Skeletal muscle tissue (tissue), 3 donors: ENCODE measurements at regions not wholly inside any gene's neighbourhood (a gene's known extent, or its start where the extent isn't known, plus 50 kb on each side); places are given as distances from the start of the nearest gene placed in this dataset.

Experiments
- H3K27ac ChIP-seq: one replicate; pipeline ENCODE4 v1.7.0; 2013; ENCODE audit warnings: mild to moderate bottlenecking, low read depth, low read length, inconsistent platforms
- H3K27me3 ChIP-seq, 3 donors: one replicate each; pipeline ENCODE4 v1.7.0; 2013; ENCODE audit warnings: low read length in 3 of 3; ENCODE audit not compliant: control insufficient read depth in 3 of 3, insufficient read depth in 3 of 3
- H3K36me3 ChIP-seq, 3 donors: one replicate each; pipeline ENCODE4 v1.7.0; 2013; ENCODE audit warnings: low read length in 3 of 3; ENCODE audit not compliant: control insufficient read depth in 3 of 3, insufficient read depth in 3 of 3
- H3K4me1 ChIP-seq, 3 donors: one replicate each; pipeline ENCODE4 v1.7.0; 2013; ENCODE audit warnings: low read length in 3 of 3, mild to moderate bottlenecking in 3 of 3; ENCODE audit not compliant: control insufficient read depth in 3 of 3, insufficient read depth in 3 of 3
- H3K4me3 ChIP-seq, 3 donors: one replicate each; pipeline ENCODE4 v1.7.0; 2013; ENCODE audit warnings: low read length in 3 of 3
- H3K9ac ChIP-seq, 3 donors: one replicate each; pipeline ENCODE4 v1.7.0; 2013; ENCODE audit warnings: low read length in 3 of 3, mild to moderate bottlenecking in 3 of 3, moderate library complexity in 2 of 3, low read depth in 1 of 3
- H3K9me3 ChIP-seq, 3 donors: one replicate each; pipeline ENCODE4 v1.7.0; 2013; ENCODE audit warnings: low read length in 3 of 3; ENCODE audit not compliant: control insufficient read depth in 3 of 3
- donor health status: Osteomylitis.

GRCh38 chr15:87731630-87732029 lies 524.9 kb downstream of the NTRK3 start:
- Histone ChIP-seq H3K9ac (no peak overlapping the region), H3K4me1 (no peaks in the 10 kb centered on the region), H3K27ac (no peak overlapping the region), H3K9me3 (no peaks in the 10 kb centered on the region), H3K36me3 (no peaks in the 10 kb centered on the region), H3K4me3 (no peak overlapping the region), H3K27me3 (no peaks in the 10 kb centered on the region)

- Histone ChIP-seq H3K9ac (no peak overlapping the region), H3K27me3 (no peaks in the 10 kb centered on the region), H3K9me3 (no peaks in the 10 kb centered on the region), H3K27ac (no peak overlapping the region), H3K36me3 (no peaks in the 10 kb centered on the region), H3K4me3 (no peak overlapping the region), H3K4me1 (no peaks in the 10 kb centered on the region)
These were observed 525.8 kb downstream of the NTRK3 start for GRCh38 chr15:87730706-87731105.

- Histone ChIP-seq H3K9me3 (no peaks in the 10 kb centered on the region), H3K36me3 (no peaks in the 10 kb centered on the region), H3K4me3 (no peak overlapping the region), H3K9ac (no peak overlapping the region), H3K27ac (no peak overlapping the region), H3K27me3 (no peaks in the 10 kb centered on the region), H3K4me1 (no peaks in the 10 kb centered on the region)
These were observed 527.5 kb downstream of the NTRK3 start for GRCh38 chr15:87728998-87729397.

- Histone ChIP-seq H3K9me3 (no peaks in the 10 kb centered on the region), H3K9ac (no peak overlapping the region), H3K27ac (no peak overlapping the region), H3K27me3 (no peaks in the 10 kb centered on the region), H3K4me3 (no peak overlapping the region), H3K36me3 (no peaks in the 10 kb centered on the region), H3K4me1 (peaks cover 4 to 17% (median 14%) of the 10 kb centered on the region in 3 donors)
These were observed 529.5 kb downstream of the NTRK3 start for GRCh38 chr15:87727073-87727472.

GRCh38 chr15:87724330-87724729 lies 532.2 kb downstream of the NTRK3 start:
- H3K27ac ChIP-seq: no peak overlapping the region
- H3K9ac ChIP-seq: no peak overlapping the region
- H3K4me1 ChIP-seq: peaks cover 4 to 17% (median 14%) of the 10 kb centered on the region in 3 donors
- no peaks in the 10 kb centered on the region for H3K9me3 ChIP-seq
- no peak overlapping the region for H3K4me3 ChIP-seq
- no peaks in the 10 kb centered on the region for H3K36me3 ChIP-seq
- no peaks in the 10 kb centered on the region for H3K27me3 ChIP-seq

DNA sequence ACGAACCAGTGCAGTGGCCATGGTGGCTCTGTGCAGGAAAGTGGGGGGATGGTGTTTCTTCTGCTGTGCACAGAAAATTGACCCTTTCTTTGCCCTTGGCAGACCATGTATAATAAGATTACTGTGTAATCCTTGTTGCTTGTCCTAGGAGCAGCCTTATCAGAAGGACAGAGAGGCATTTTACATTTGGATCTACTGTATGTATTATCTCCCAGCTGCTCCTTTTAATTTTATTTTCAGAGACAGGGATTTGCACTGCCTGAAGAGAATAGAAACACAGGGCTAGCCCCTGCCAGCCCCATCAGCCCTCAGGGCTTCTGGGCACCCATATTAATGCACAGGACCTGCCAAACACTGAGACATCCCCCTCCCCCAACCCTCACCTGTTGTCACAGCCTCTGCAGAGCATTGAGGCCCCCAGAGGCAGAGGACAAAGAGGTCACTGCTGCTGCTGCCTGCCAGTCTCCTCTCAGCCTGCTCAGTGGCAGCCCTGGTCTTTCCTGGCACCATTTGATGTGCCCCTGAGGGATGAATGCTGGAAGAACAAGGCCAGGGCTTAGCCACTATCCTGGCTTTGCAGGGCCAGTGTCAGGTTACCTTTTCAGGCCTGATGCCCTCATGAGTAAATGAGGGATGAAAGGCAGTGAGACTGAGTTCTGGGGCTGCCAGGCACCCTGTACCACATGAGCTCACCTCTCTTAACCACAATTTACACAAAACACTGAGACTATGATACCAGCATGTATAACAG lies 533.4 kb downstream of the NTRK3 start:
- no peaks in the 10 kb centered on the region for H3K9me3 ChIP-seq
- no peaks in the 10 kb centered on the region for H3K36me3 ChIP-seq
- H3K4me3 ChIP-seq: no peak overlapping the region
- peaks cover 4 to 17% (median 14%) of the 10 kb centered on the region in 3 donors for H3K4me1 ChIP-seq
- H3K9ac ChIP-seq: peak overlapping the region in 1 of 3 donors; percentile 36
- peak overlapping the region; percentile 52 for H3K27ac ChIP-seq
- no peaks in the 10 kb centered on the region for H3K27me3 ChIP-seq

DNA sequence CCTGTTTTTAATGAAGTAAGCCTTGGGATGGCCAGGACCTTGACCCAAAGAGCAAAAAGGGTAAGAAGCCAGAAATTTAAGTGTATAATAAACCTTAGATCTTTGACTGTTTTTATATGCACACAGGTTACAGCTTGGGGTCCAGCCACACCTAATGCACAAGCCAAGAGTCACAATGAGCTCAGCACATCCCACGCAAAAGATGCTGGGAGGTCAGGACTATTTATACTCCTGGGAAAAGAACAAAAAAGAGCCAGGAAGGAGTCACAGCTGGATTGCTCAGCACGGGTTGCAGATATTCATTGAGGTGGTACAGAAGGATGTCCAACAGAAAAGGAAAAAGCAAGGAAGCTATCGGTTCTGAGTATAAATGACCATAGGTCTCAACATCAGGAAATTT lies 536.3 kb downstream of the NTRK3 start:
- H3K9me3 ChIP-seq: no peaks in the 10 kb centered on the region
- no peak overlapping the region for H3K27ac ChIP-seq
- no peaks in the 10 kb centered on the region for H3K27me3 ChIP-seq
- no peak overlapping the region for H3K9ac ChIP-seq
- no peak overlapping the region for H3K4me3 ChIP-seq
- H3K4me1 ChIP-seq: peaks cover 4 to 19% (median 17%) of the 10 kb centered on the region in 3 donors
- H3K36me3 ChIP-seq: no peaks in the 10 kb centered on the region

DNA sequence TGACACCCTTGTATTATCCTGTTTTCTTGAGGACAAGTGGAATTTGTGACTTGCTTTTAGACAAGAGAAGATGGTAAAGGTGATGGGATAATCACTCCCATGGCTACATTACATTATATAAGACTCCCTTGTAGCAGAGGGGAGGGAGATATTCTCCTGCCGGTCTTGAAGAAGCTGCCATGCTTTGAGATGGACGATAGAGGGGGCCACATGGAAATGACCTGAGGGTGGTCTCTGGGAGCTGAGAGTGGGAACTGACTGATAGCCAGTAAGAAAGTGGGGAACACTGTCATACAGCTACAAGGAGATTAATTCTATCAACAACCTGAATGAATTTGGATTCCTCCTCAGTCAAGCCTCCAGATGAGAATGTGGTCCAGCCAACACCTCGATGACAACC lies 540.1 kb downstream of the NTRK3 start:
- Histone ChIP-seq H3K9ac (no peak overlapping the region), H3K36me3 (no peaks in the 10 kb centered on the region), H3K4me1 (peaks cover 0 to 11% (median 2%) of the 10 kb centered on the region in 3 donors), H3K27ac (no peak overlapping the region), H3K4me3 (no peak overlapping the region), H3K27me3 (no peaks in the 10 kb centered on the region), H3K9me3 (no peaks in the 10 kb centered on the region)

DNA sequence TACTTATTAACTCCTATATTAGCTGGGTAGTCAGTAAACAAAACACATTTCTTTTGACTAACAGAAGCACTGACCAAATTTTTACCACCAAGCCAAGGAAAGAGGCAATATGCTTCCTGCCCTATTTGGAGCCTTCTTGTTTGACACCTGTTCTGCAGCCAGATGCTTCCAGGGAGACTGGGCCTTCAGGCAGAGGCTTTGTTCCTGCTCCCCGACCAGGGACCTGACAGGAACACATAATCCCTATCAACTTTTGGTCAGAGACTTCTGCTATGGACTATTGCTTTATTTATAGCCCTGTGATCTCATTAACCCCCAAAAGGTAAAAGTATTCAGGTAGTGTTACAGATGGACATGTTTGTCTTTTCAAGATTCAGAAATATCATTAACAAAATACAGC lies 541.3 kb downstream of the NTRK3 start:
- no peak overlapping the region for H3K4me3 ChIP-seq
- no peaks in the 10 kb centered on the region for H3K9me3 ChIP-seq
- no peak overlapping the region for H3K27ac ChIP-seq
- no peaks in the 10 kb centered on the region for H3K27me3 ChIP-seq
- no peak overlapping the region for H3K9ac ChIP-seq
- H3K4me1 ChIP-seq: peaks cover 0 to 11% (median 2%) of the 10 kb centered on the region in 3 donors
- H3K36me3 ChIP-seq: no peaks in the 10 kb centered on the region

DNA sequence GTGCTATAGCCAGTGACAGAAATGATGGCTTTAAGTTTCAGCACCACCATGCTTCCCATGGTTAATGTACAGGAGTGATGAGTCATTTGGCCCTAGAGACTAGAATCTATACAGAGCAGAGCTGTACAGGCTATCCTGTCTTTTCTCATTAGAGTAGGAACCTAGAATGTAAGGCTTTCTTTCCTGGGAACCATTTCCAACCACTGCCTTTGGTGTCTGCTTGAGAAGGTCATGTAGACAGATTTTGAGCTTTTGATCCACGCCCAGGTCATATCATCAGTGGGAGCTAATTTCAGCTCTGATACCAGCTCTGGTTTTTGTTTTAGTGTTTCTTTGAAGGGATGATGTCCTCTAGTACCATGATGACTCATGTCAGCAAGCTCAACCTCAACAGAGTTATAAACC lies 543.1 kb downstream of the NTRK3 start:
- no peaks in the 10 kb centered on the region for H3K9me3 ChIP-seq
- no peak overlapping the region for H3K27ac ChIP-seq
- H3K27me3 ChIP-seq: no peaks in the 10 kb centered on the region
- H3K36me3 ChIP-seq: no peaks in the 10 kb centered on the region
- peaks cover 0 to 11% (median 2%) of the 10 kb centered on the region in 3 donors for H3K4me1 ChIP-seq
- no peak overlapping the region for H3K9ac ChIP-seq
- H3K4me3 ChIP-seq: no peak overlapping the region
